ENCODE measurements at regions not wholly inside any gene's neighbourhood (a gene's known extent, or its start where the extent isn't known, plus 50 kb on each side); places are given as distances from the start of the nearest gene placed in this dataset.

DNA sequence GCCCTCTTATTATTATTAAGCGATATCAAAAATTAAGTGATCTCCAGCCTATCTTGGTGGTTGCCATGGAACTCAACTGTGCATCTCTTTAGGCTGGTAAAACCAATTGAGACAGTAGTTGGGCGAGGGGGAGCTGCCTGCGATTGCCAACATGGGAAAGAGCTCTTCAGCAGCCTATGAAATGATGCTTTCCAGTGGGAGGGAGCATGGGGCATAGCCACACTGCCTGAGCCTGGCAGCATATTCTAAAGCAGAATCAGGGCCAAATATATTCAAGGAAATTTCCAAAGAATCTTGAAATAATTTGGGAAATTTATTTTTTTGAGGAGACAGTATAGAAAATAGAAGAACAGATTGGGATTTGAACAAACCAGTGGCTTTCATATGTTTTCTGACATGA lies 126.9 kb upstream of the DNAH14 start:
- no peaks in the 10 kb centered on the region for H3K36me3 ChIP-seq (ENCODE audit: control insufficient read depth in 4 of 4, insufficient read depth in 3 of 4, low read depth in 1 of 4, low read length in 3 of 4)
- H3K4me3 ChIP-seq (ENCODE audit: low read depth in 1 of 3, low read length in 3 of 3): no peak overlapping the region
- H3K4me1 ChIP-seq (ENCODE audit: control insufficient read depth in 4 of 4, insufficient read depth in 4 of 4, low read length in 3 of 4): no peaks in the 10 kb centered on the region
- no peaks in the 10 kb centered on the region for H3K9me3 ChIP-seq (ENCODE audit: control insufficient read depth in 4 of 4, low read length in 3 of 4)
- no peak overlapping the region for H3K27ac ChIP-seq (ENCODE audit: low read depth in 1 of 2, low read length in 2 of 2)
- no peak for DNase-seq (ENCODE audit: low spot score)
- WGBS: 76% methylated on average over 3 of the region's 3 CpGs
- no peak overlapping the region for H3K9ac ChIP-seq (ENCODE audit: low read depth in 1 of 2, low read length in 2 of 2)
- H3K27me3 ChIP-seq (ENCODE audit: control insufficient read depth in 4 of 4, insufficient read depth in 4 of 4, low read length in 3 of 4): no peaks in the 10 kb centered on the region
- TF ChIP-seq HNF4G (IDR thresholded peaks at IDR 0.05) (no peak), SP1 (IDR thresholded peaks at IDR 0.05) (no peak), JUND (IDR thresholded peaks at IDR 0.05) (no peak), GABPA (IDR thresholded peaks at IDR 0.05 in 1 of 2, conservative IDR thresholded peaks at IDR 0.05 in 1 of 2) (no peak), FOXA1 (IDR thresholded peaks at IDR 0.05) (no peak), HNF4A (conservative IDR thresholded peaks at IDR 0.05) (no peak), FOXA2 (IDR thresholded peaks at IDR 0.05) (no peak), TAF1 (conservative IDR thresholded peaks at IDR 0.05) (no peak), NR2F2 (IDR thresholded peaks at IDR 0.05) (no peak), EGR1 (IDR thresholded peaks at IDR 0.05; ENCODE audit: low read depth in 2 of 2) (no peak), YY1 (IDR thresholded peaks at IDR 0.05) (no peak), RXRA (IDR thresholded peaks at IDR 0.05) (no peak), CTCF (IDR thresholded peaks at IDR 0.05; ENCODE audit: low read depth, low read length, missing input control) (no peak), RAD21 (IDR thresholded peaks at IDR 0.05) (no peak)
- TF ChIP-seq, protein P1, sequence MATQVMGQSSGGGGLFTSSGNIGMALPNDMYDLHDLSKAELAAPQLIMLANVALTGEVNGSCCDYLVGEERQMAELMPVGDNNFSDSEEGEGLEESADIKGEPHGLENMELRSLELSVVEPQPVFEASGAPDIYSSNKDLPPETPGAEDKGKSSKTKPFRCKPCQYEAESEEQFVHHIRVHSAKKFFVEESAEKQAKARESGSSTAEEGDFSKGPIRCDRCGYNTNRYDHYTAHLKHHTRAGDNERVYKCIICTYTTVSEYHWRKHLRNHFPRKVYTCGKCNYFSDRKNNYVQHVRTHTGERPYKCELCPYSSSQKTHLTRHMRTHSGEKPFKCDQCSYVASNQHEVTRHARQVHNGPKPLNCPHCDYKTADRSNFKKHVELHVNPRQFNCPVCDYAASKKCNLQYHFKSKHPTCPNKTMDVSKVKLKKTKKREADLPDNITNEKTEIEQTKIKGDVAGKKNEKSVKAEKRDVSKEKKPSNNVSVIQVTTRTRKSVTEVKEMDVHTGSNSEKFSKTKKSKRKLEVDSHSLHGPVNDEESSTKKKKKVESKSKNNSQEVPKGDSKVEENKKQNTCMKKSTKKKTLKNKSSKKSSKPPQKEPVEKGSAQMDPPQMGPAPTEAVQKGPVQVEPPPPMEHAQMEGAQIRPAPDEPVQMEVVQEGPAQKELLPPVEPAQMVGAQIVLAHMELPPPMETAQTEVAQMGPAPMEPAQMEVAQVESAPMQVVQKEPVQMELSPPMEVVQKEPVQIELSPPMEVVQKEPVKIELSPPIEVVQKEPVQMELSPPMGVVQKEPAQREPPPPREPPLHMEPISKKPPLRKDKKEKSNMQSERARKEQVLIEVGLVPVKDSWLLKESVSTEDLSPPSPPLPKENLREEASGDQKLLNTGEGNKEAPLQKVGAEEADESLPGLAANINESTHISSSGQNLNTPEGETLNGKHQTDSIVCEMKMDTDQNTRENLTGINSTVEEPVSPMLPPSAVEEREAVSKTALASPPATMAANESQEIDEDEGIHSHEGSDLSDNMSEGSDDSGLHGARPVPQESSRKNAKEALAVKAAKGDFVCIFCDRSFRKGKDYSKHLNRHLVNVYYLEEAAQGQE (IDR thresholded peaks at IDR 0.05): no peak
- TF ChIP-seq, protein P2, sequence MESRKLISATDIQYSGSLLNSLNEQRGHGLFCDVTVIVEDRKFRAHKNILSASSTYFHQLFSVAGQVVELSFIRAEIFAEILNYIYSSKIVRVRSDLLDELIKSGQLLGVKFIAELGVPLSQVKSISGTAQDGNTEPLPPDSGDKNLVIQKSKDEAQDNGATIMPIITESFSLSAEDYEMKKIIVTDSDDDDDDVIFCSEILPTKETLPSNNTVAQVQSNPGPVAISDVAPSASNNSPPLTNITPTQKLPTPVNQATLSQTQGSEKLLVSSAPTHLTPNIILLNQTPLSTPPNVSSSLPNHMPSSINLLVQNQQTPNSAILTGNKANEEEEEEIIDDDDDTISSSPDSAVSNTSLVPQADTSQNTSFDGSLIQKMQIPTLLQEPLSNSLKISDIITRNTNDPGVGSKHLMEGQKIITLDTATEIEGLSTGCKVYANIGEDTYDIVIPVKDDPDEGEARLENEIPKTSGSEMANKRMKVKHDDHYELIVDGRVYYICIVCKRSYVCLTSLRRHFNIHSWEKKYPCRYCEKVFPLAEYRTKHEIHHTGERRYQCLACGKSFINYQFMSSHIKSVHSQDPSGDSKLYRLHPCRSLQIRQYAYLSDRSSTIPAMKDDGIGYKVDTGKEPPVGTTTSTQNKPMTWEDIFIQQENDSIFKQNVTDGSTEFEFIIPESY (IDR thresholded peaks at IDR 0.05): no peak
- TF ChIP-seq, protein P3, sequence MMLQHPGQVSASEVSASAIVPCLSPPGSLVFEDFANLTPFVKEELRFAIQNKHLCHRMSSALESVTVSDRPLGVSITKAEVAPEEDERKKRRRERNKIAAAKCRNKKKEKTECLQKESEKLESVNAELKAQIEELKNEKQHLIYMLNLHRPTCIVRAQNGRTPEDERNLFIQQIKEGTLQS (IDR thresholded peaks at IDR 0.05): no peak
- TF ChIP-seq, protein P4, sequence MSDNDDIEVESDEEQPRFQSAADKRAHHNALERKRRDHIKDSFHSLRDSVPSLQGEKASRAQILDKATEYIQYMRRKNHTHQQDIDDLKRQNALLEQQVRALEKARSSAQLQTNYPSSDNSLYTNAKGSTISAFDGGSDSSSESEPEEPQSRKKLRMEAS (IDR thresholded peaks at IDR 0.05): no peak

All from liver (tissue), 8 donors.